A549 (cell line): ENCODE measurements at regions not wholly inside any gene's neighbourhood (a gene's known extent, or its start where the extent isn't known, plus 50 kb on each side); places are given as distances from the start of the nearest gene placed in this dataset.

ENCODE experiments used
- ATAC-seq, 2 experiments: fragments of 200-7000 bp in 1 of 2; fragments of >200 bp in 1 of 2; cut with Nextera tagmentation in 1 of 2; cut with Tn5 transposase in 1 of 2; 3 replicates each; pipeline versions ENCODE4 v1.8.0 to v1.9.1; 2018 to 2020; ENCODE audit warnings: mild to moderate bottlenecking in 1 of 2, moderate library complexity in 1 of 2
- CTCF ChIA-PET: fragments of 300-600 bp; sonication (Branson Sonifier 250); formaldehyde crosslinking; extraction: SDS; loops from one replicate; lab custom pipeline; 2021; ENCODE audit warnings: antibody characterized with exemption, inconsistent platforms; lab: Yijun Ruan, JAX
- POLR2A ChIA-PET: fragments of 350-600 bp; formaldehyde crosslinking; extraction: SDS; loops from one replicate; lab custom pipeline; 2021; ENCODE audit warnings: antibody characterized with exemption, inconsistent platforms; lab: Yijun Ruan, JAX
- DNase-seq, 2 experiments: peaks; one replicate each; pipeline versions ENCODE4 v3.0.0 to v3.0.0-alpha.2; 2011 to 2016; ENCODE audit warnings: low read depth in 1 of 2, low spot score in 1 of 2
- FAIRE-seq: peaks from 2 replicates; lab custom pipeline; 2011; peaks lifted over from hg19 to GRCh38; lab: Jason Lieb, UNC
- H3K27ac ChIP-seq, 2 experiments: fragments of >200 bp; sonication (Bioruptor Twin); formaldehyde crosslinking; 3 replicates each; pipeline ENCODE4 v1.5.1; 2016 to 2017
- H3K4me1 ChIP-seq: fragments of >200 bp; sonication (Bioruptor Twin); formaldehyde crosslinking; 3 replicates; pipeline ENCODE4 v1.6.1; 2016
- H3K4me2 ChIP-seq: fragments of >200 bp; sonication (Bioruptor Twin); formaldehyde crosslinking; 3 replicates; pipeline ENCODE4 v1.6.1; 2016
- H3K4me3 ChIP-seq: fragments of >200 bp; sonication (Bioruptor Twin); formaldehyde crosslinking; 3 replicates; pipeline ENCODE4 v1.5.1; 2016
- H3K9me3 ChIP-seq: fragments of >200 bp; sonication (Bioruptor Twin); formaldehyde crosslinking; 3 replicates; pipeline ENCODE4 v1.6.1; 2016
- BHLHE40 ChIP-seq: IDR thresholded peaks from 2 replicates; pipeline ENCODE4 v1.6.1; 2012; ENCODE audit warnings: low read depth, low read length, inconsistent platforms
- CBX2 ChIP-seq: fragments of 200-600 bp; sonication (generic); IDR thresholded peaks from 2 replicates; pipeline ENCODE4 v1.6.1; 2016; ENCODE audit warnings: low read depth, mild to moderate bottlenecking, borderline replicate concordance
- CBX8 ChIP-seq: fragments of 200-600 bp; sonication (generic); IDR thresholded peaks from 2 replicates; pipeline ENCODE4 v1.6.1; 2016
- EP300 ChIP-seq, 2 experiments: fragments of >200 bp; sonication (Bioruptor Twin); formaldehyde crosslinking; IDR thresholded peaks; 2 replicates in 1 of 2; 3 replicates in 1 of 2; pipeline ENCODE4 v1.6.1; 2016 to 2017
- ESRRA ChIP-seq: fragments of 150-350 bp; IDR thresholded peaks from 2 replicates; pipeline ENCODE4 v1.6.1; 2014; ENCODE audit warnings: mild to moderate bottlenecking, low read length, borderline replicate concordance
- HEYL ChIP-seq: fragments of 250-450 bp; sonication (Bioruptor Pico); IDR thresholded peaks from 2 replicates; pipeline ENCODE4 v1.8.0; 2021; ENCODE audit warnings: mild to moderate bottlenecking, moderate library complexity
- HOXB5 ChIP-seq: fragments of 250-450 bp; sonication (Bioruptor Pico); IDR thresholded peaks from 2 replicates; pipeline ENCODE4 v1.5.0; 2020; ENCODE audit warnings: mild to moderate bottlenecking, moderate library complexity
- JUN ChIP-seq, 2 experiments: fragments of >200 bp; sonication (Bioruptor Twin); formaldehyde crosslinking; IDR thresholded peaks; 2 replicates in 1 of 2; 3 replicates in 1 of 2; pipeline ENCODE4 v1.6.1; 2016 to 2017
- KDM1A ChIP-seq: fragments of 200-600 bp; sonication (generic); IDR thresholded peaks from 2 replicates; pipeline ENCODE4 v1.6.1; 2016; ENCODE audit warnings: low read depth, mild to moderate bottlenecking
- KDM5A ChIP-seq: fragments of 200-600 bp; sonication (generic); IDR thresholded peaks from 2 replicates; pipeline ENCODE4 v1.6.1; 2016; ENCODE audit warnings: antibody characterized with exemption, mild to moderate bottlenecking
- MAFK ChIP-seq: fragments of 450-650 bp; IDR thresholded peaks from 2 replicates; pipeline ENCODE4 v1.6.1; 2014; ENCODE audit not compliant: partially characterized antibody
- MAZ ChIP-seq: fragments of 150-350 bp; IDR thresholded peaks from 2 replicates; pipeline ENCODE4 v1.6.1; 2014; ENCODE audit warnings: antibody characterized with exemption, low read depth, low read length, borderline replicate concordance
- MYC ChIP-seq: IDR thresholded peaks from 2 replicates; pipeline ENCODE4 v1.6.1; 2012; ENCODE audit warnings: mild to moderate bottlenecking, inconsistent platforms, low read length, improper control_type of control experiment, borderline replicate concordance
- NPAS2 ChIP-seq: fragments of 250-450 bp; sonication (Bioruptor Pico); IDR thresholded peaks from 2 replicates; pipeline ENCODE4 v1.8.0; 2022; ENCODE audit warnings: mild to moderate bottlenecking, moderate library complexity, borderline replicate concordance
- PHF8 ChIP-seq: fragments of 200-600 bp; sonication (generic); IDR thresholded peaks from 2 replicates; pipeline ENCODE4 v1.6.1; 2016; ENCODE audit warnings: low read depth, mild to moderate bottlenecking, antibody characterized with exemption, moderate library complexity, borderline replicate concordance
- POLR2A ChIP-seq: IDR thresholded peaks from 2 replicates; pipeline ENCODE4 v1.6.1; 2012; ENCODE audit warnings: mild to moderate bottlenecking, low read length
- POLR2AphosphoS2 ChIP-seq: conservative IDR thresholded peaks from 2 replicates; pipeline ENCODE4 v1.6.1; 2012; ENCODE audit warnings: low read length, improper control_type of control experiment, inconsistent platforms
- RFX5 ChIP-seq: fragments of 450-650 bp; IDR thresholded peaks from 2 replicates; pipeline ENCODE4 v1.7.1; 2014; ENCODE audit warnings: antibody characterized with exemption, mild to moderate bottlenecking, moderate library complexity
- RNF2 ChIP-seq: fragments of 200-600 bp; sonication (generic); IDR thresholded peaks from 2 replicates; pipeline ENCODE4 v1.6.1; 2016; ENCODE audit warnings: low read depth, mild to moderate bottlenecking, antibody characterized with exemption, moderate library complexity, borderline replicate concordance
- TFCP2L1 ChIP-seq: fragments of 250-450 bp; sonication (Bioruptor Pico); IDR thresholded peaks from 2 replicates; pipeline ENCODE4 v1.5.0; 2021; ENCODE audit warnings: mild to moderate bottlenecking
- ZC3H11A ChIP-seq: fragments of 450-650 bp; IDR thresholded peaks from 2 replicates; pipeline ENCODE4 v1.6.1; 2014; ENCODE audit warnings: antibody characterized with exemption, mild to moderate bottlenecking
- ZNF302 ChIP-seq: fragments of 250-450 bp; sonication (Bioruptor Pico); IDR thresholded peaks from 2 replicates; pipeline ENCODE4 v1.9.0; 2021; ENCODE audit warnings: inconsistent platforms, mild to moderate bottlenecking, moderate library complexity
- ZSCAN20 ChIP-seq: fragments of 250-450 bp; sonication (Bioruptor Pico); IDR thresholded peaks from 2 replicates; pipeline ENCODE4 v1.8.0; 2022; ENCODE audit warnings: mild to moderate bottlenecking, moderate library complexity
- WGBS: methylation state at CpG from one replicate; pipeline ENCODE4 v1.1.6; 2017; ENCODE audit errors: missing lambda C conversion rate; 5-methylcytosine and 5-hydroxymethylcytosine counted together
- TF ChIP-seq, protein P1 (sequence below): fragments of >200 bp; sonication (Bioruptor Twin); formaldehyde crosslinking; IDR thresholded peaks from 2 replicates; pipeline ENCODE4 v1.6.1; 2016
- TF ChIP-seq, protein P2 (sequence below): fragments of 200-600 bp; sonication (generic); IDR thresholded peaks from 2 replicates; pipeline ENCODE4 v1.6.1; 2016; ENCODE audit warnings: antibody characterized with exemption, mild to moderate bottlenecking, moderate library complexity
- TF ChIP-seq, protein P3 (sequence below): fragments of >200 bp; sonication (Bioruptor Twin); formaldehyde crosslinking; IDR thresholded peaks from 3 replicates; pipeline ENCODE4 v1.6.1; 2016
- TF ChIP-seq, protein P4 (sequence below): fragments of 150-350 bp; IDR thresholded peaks from 2 replicates; pipeline ENCODE4 v1.6.1; 2014; ENCODE audit warnings: low read depth, mild to moderate bottlenecking, low read length
- TF ChIP-seq, protein P5 (sequence below): IDR thresholded peaks from 2 replicates; pipeline ENCODE4 v1.6.1; 2012

DNA sequence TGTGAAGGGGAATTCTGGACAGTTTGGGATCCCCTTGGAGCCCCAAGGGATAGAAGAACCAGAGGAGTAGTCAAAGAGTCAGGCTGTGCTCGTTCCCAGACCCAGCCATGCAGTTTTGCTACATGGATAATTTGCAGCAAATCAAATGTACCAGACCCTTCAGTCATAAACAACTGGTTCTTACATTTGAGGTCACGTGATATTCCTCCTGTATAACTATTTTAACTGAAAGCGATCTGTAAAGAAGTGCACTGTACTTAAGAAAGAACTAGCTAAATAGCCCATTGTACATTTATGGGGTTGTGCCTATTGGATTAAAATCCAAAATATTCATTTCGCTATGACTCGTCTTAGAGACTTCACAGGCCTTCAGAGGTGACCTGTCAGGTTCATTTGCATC lies 550.2 kb upstream of the TENM3 start:
- Histone ChIP-seq H3K9me3 (no peaks in the 10 kb centered on the region), H3K4me3 (no peak overlapping the region), H3K4me2 (no peak overlapping the region), H3K4me1 (no peaks in the 10 kb centered on the region), H3K27ac (no peak overlapping the region)
- DNase-seq (no peak), ATAC-seq (no peak), FAIRE-seq (no peak)
- no peak for TF ChIP-seq RFX5
- TF ChIP-seq MYC = no peak
- no peak for TF ChIP-seq CBX8
- TF ChIP-seq KDM1A = no peak
- TF ChIP-seq PHF8 = no peak
- TF ChIP-seq MAZ = no peak
- TF ChIP-seq RNF2 = no peak
- TF ChIP-seq JUN (IDR thresholded peaks at IDR 0.05) = no peak
- no peak for TF ChIP-seq NPAS2
- 0% methylated on average over 5 of the region's 5 CpGs for WGBS
- ChIA-PET CTCF (interaction anchor here (0.7 kb wide), 1 partner anchor 876 kb away, joined by 3 read pairs; no protein-coding TSS in a partner anchor), POLR2A (no interaction called here)

DNA sequence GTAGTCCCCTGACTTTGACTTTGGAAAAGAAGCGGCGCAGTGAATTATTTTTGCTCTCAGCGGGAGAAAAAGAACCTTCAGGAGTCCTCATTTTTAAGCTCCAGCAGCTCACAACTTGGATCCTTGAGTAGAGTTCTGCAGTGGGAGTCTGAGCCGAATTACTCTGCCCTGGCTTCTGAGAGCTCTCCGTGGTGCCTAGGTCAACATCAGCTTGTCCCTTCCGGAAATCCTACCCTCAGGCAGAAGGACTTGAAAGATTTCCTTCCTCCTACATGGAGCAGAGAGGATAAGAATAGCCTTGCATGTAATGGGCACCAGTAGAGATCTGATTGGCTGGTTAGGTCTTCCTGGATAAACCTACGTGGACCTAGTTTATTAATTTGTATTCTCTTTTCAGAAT lies 549.7 kb upstream of the TENM3 start:
- no peak for FAIRE-seq
- CTCF ChIA-PET = interaction anchor here (0.7 to 0.8 kb wide), 2 partner anchors 10 to 876 kb away, joined by 3 read pairs; no protein-coding TSS in a partner anchor
- POLR2A ChIA-PET = no interaction called here

DNA sequence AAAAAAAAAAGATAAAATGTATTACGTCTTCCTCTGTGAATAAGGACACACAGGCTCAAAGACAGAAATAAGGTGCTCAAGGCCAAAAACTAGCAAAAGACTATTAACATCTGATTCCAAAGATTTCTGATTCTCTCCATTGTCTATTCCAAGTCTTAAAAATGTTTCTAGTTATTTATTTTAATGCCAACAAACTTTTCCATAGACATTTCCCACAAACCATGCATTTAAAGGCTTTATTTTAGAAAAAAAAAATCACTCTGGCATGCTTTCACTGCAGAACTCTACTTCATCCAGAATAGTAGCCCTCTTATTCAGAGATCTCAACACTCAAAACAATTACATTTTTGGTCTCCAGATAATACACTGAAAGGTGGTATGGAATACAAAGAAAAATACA lies 545.0 kb upstream of the TENM3 start:
- CTCF ChIA-PET = no interaction called here
- Histone ChIP-seq H3K9me3 (no peaks in the 10 kb centered on the region), H3K4me1 (no peaks in the 10 kb centered on the region), H3K4me3 (no peak overlapping the region), H3K27ac (no peak overlapping the region), H3K4me2 (no peak overlapping the region)
- DNase-seq = no peak
- POLR2A ChIA-PET = no interaction called here
- WGBS = 61% methylated on average over 1 of the region's 1 CpG
- no peak for FAIRE-seq
- no peak for ATAC-seq
- no peak for TF ChIP-seq POLR2AphosphoS2
- TF ChIP-seq, protein P1, sequence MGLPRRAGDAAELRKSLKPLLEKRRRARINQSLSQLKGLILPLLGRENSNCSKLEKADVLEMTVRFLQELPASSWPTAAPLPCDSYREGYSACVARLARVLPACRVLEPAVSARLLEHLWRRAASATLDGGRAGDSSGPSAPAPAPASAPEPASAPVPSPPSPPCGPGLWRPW = no peak
- TF ChIP-seq BHLHE40 = no peak
- no peak for TF ChIP-seq HEYL (CRISPR knock-in tag)
- no peak for TF ChIP-seq CBX2
- TF ChIP-seq, protein P2, sequence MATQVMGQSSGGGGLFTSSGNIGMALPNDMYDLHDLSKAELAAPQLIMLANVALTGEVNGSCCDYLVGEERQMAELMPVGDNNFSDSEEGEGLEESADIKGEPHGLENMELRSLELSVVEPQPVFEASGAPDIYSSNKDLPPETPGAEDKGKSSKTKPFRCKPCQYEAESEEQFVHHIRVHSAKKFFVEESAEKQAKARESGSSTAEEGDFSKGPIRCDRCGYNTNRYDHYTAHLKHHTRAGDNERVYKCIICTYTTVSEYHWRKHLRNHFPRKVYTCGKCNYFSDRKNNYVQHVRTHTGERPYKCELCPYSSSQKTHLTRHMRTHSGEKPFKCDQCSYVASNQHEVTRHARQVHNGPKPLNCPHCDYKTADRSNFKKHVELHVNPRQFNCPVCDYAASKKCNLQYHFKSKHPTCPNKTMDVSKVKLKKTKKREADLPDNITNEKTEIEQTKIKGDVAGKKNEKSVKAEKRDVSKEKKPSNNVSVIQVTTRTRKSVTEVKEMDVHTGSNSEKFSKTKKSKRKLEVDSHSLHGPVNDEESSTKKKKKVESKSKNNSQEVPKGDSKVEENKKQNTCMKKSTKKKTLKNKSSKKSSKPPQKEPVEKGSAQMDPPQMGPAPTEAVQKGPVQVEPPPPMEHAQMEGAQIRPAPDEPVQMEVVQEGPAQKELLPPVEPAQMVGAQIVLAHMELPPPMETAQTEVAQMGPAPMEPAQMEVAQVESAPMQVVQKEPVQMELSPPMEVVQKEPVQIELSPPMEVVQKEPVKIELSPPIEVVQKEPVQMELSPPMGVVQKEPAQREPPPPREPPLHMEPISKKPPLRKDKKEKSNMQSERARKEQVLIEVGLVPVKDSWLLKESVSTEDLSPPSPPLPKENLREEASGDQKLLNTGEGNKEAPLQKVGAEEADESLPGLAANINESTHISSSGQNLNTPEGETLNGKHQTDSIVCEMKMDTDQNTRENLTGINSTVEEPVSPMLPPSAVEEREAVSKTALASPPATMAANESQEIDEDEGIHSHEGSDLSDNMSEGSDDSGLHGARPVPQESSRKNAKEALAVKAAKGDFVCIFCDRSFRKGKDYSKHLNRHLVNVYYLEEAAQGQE = no peak
- no peak for TF ChIP-seq TFCP2L1 (CRISPR knock-in tag)
- TF ChIP-seq KDM1A = no peak
- TF ChIP-seq ZC3H11A = no peak

More for the DNA sequence above, 549.7 kb upstream of the TENM3 start:
- no peak for DNase-seq
- no peak overlapping the region for H3K4me2 ChIP-seq
- ATAC-seq = no peak
- 6% methylated on average over 7 of the region's 7 CpGs for WGBS
- H3K4me3 ChIP-seq = no peak overlapping the region
- H3K27ac ChIP-seq = no peak overlapping the region
- no peaks in the 10 kb centered on the region for H3K4me1 ChIP-seq
- TF ChIP-seq POLR2A (no peak), HOXB5 (CRISPR knock-in tag) (no peak), EP300 (IDR thresholded peaks at IDR 0.05) (no peak), ZNF302 (no peak), RNF2 (no peak), ESRRA (no peak), KDM5A (no peak), BHLHE40 (no peak), MAFK (no peak), HEYL (CRISPR knock-in tag) (no peak), ZSCAN20 (CRISPR knock-in tag) (no peak), MYC (no peak)
- TF ChIP-seq, protein P3, sequence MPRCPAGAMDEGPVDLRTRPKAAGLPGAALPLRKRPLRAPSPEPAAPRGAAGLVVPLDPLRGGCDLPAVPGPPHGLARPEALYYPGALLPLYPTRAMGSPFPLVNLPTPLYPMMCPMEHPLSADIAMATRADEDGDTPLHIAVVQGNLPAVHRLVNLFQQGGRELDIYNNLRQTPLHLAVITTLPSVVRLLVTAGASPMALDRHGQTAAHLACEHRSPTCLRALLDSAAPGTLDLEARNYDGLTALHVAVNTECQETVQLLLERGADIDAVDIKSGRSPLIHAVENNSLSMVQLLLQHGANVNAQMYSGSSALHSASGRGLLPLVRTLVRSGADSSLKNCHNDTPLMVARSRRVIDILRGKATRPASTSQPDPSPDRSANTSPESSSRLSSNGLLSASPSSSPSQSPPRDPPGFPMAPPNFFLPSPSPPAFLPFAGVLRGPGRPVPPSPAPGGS = no peak
- TF ChIP-seq, protein P4, sequence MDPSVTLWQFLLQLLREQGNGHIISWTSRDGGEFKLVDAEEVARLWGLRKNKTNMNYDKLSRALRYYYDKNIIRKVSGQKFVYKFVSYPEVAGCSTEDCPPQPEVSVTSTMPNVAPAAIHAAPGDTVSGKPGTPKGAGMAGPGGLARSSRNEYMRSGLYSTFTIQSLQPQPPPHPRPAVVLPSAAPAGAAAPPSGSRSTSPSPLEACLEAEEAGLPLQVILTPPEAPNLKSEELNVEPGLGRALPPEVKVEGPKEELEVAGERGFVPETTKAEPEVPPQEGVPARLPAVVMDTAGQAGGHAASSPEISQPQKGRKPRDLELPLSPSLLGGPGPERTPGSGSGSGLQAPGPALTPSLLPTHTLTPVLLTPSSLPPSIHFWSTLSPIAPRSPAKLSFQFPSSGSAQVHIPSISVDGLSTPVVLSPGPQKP = no peak
- TF ChIP-seq, protein P5, sequence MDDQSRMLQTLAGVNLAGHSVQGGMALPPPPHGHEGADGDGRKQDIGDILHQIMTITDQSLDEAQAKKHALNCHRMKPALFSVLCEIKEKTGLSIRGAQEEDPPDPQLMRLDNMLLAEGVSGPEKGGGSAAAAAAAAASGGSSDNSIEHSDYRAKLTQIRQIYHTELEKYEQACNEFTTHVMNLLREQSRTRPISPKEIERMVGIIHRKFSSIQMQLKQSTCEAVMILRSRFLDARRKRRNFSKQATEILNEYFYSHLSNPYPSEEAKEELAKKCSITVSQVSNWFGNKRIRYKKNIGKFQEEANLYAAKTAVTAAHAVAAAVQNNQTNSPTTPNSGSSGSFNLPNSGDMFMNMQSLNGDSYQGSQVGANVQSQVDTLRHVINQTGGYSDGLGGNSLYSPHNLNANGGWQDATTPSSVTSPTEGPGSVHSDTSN = no peak
- H3K9me3 ChIP-seq = no peaks in the 10 kb centered on the region
